Stimulated activated naive CD8-positive, alpha-beta T cell treated with anti-CD3 and anti-CD28 coated beads, Interleukin-15, amount 100 ng/mL, for 72 hours (primary cell): ENCODE measurements at regions not wholly inside any gene's neighbourhood (a gene's known extent, or its start where the extent isn't known, plus 50 kb on each side); places are given as distances from the start of the nearest gene placed in this dataset.
"Not testable (repeated sequence)": the region's sequence is repeated elsewhere in the genome, so short reads cannot be mapped to it uniquely, and the experiment has no call there.

Experiments used
- ATAC-seq: fragments of 150-1000 bp; cut with Tn5 transposase; 2 replicates; pipeline ENCODE4 v1.10.0; 2021; ENCODE audit warnings: mild to moderate bottlenecking, moderate library complexity
- DNase-seq, 2 donors: peaks; one replicate each; pipeline ENCODE4 v3.0.0; 2021 to 2022
- H3K27ac Mint-ChIP-seq, 2 donors: one replicate each; pipeline ENCODE4 v1.8.0; 2022; ENCODE audit warnings: mild to moderate bottlenecking in 2 of 2, mixed read lengths in 2 of 2, moderate library complexity in 2 of 2
- H3K27me3 Mint-ChIP-seq: one replicate; pipeline ENCODE4 v1.8.0; 2022; ENCODE audit warnings: mixed read lengths
- H3K4me1 Mint-ChIP-seq: one replicate; pipeline ENCODE4 v1.8.0; 2022; ENCODE audit warnings: mild to moderate bottlenecking, mixed read lengths
- H3K4me3 Mint-ChIP-seq, 2 donors: one replicate each; pipeline ENCODE4 v1.8.0; 2022; ENCODE audit warnings: mild to moderate bottlenecking in 2 of 2, mixed read lengths in 2 of 2, moderate library complexity in 1 of 2
- H3K9me3 Mint-ChIP-seq, 2 donors: one replicate each; pipeline ENCODE4 v1.8.0; 2022; ENCODE audit warnings: mixed read lengths in 2 of 2

DNA sequence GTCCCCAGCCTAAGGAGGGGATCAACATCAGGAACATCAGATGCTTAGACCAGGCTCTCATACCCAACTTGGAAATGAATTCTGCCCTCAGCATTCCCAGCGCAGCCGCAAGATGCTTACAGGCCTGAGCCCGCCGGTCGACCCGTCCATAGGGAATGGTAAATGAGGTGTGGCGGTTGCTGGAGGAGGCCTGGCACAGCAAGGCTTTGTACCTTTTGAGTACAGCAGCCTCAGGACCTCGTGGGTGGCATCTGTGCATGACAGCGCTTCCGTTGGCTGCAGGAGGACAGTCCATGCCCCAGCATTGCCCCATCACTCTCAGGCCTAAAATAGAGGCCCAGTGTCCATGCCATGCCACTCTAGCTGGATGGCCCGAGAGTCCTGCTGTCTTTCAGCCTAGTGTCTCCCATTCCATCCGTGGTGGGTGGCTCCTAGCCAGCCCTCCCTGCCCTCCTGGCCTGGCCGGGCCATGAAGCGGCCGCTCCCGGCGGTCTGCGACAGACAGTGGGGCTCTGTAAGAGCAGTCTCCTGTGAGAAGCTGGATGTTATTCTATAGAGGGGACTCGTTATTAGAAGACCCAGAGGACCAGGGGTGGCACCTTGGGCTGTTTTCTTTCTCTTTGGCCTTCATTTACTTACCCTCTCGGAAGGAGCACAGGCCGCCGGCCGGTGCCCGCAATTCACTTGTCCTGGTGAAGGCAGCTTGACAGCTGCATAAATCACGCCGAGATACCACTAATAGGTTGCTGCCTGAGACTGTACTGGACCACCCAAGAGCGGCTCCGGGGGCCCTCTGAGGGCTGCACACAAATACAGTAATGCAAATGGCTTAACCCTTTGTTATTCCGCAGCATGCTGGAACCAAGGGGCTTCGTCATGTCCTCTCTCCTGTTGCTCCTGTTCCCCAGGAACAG lies 223.5 kb upstream of the TUT7 start:
- Mint-ChIP-seq H3K9me3 (no peaks in the 10 kb centered on the region), H3K27me3 (peaks cover 33% of the 10 kb centered on the region), H3K27ac (no peak overlapping the region), H3K4me3 (no peak overlapping the region), H3K4me1 (no peaks in the 10 kb centered on the region)
- ATAC-seq (no peak), DNase-seq (no peak)

DNA sequence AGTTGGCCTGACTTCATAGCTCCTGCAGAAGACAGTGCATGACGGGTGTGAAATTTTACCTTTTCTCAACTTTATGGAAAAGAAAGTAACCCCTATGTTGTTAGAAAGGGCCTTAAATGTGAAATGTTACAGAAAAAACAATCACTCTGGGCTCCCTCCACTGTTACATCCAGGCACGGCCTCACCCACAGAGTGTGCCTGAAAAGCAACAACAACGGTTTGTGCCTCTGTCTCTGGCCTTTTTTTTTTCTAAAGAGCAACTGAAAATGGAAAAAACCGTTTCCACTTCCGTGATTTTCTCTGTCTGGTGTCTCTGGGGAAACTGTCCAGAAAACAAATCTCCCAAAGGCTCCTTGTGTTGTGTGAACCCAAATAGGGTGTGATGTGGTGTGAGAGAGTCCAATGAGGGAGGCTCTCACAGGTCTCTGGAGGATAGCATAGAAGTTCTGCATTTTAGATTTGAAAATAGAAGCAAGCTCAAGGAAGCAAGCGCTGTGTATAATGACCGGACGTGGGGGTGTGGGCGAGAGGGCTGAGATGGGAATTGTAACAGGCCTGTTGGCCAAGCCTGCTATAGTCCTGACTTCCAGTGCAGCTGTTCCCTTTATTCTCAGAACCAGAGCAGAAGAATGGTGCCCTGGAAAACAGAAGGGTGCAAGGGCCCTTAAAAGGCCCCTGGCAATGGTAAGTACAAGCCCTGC lies 221.8 kb upstream of the TUT7 start:
- no peak overlapping the region for H3K4me3 Mint-ChIP-seq
- no peak for ATAC-seq

DNA sequence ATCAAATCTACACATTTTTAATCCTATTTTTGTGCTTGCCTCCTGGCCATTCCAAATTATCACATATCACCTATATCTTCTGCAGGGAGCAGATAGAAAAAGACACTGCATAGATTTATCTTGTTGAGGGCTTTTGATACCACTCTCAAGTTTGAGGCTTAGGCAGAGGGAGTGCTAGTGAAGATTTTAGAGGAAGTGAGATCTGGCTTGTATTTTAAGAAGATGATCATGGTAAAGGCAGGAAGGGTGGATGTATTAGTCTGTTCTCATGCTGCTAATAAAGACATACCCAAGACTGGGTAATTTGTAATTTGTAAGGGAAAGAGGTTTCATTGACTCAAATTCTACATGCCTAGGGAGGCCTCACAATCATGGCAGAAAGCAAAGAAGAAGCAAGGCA lies 220.9 kb upstream of the TUT7 start:
- no peaks in the 10 kb centered on the region for H3K9me3 Mint-ChIP-seq
- DNase-seq (no peak), ATAC-seq (no peak)
- H3K4me3 Mint-ChIP-seq: no peak overlapping the region
- peaks cover 34% of the 10 kb centered on the region for H3K27me3 Mint-ChIP-seq
- no peaks in the 10 kb centered on the region for H3K4me1 Mint-ChIP-seq
- no peak overlapping the region for H3K27ac Mint-ChIP-seq

More for the DNA sequence above, 221.8 kb upstream of the TUT7 start:
- no peaks in the 10 kb centered on the region for H3K9me3 Mint-ChIP-seq
- H3K27me3 Mint-ChIP-seq: peaks cover 34% of the 10 kb centered on the region
- no peaks in the 10 kb centered on the region for H3K4me1 Mint-ChIP-seq
- no peak for DNase-seq
- no peak overlapping the region for H3K27ac Mint-ChIP-seq

DNA sequence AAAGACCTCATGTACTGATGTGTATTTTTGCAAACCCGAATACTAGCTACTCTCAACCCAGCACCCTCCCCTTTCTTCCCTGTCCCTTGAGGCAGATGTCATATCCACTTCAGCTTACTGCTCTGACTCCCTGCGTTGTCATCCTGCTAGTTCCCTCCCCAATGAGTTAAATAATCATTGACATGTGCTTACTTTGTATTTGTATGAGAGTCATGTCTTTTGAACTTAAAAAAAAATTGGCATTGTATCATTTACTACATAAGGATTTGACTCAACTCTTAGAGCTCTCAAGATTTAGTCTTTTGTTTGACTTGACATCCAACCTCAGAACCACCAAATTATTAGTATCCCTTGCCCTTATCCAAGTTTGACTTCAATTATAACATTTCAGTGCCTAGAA lies 219.7 kb upstream of the TUT7 start:
- Mint-ChIP-seq H3K27ac (no peak overlapping the region), H3K4me1 (no peaks in the 10 kb centered on the region), H3K27me3 (peaks cover 34% of the 10 kb centered on the region), H3K9me3 (peaks cover 4 to 6% of the 10 kb centered on the region in 2 donors), H3K4me3 (no peak overlapping the region)
- ATAC-seq (no peak), DNase-seq (no peak)

DNA sequence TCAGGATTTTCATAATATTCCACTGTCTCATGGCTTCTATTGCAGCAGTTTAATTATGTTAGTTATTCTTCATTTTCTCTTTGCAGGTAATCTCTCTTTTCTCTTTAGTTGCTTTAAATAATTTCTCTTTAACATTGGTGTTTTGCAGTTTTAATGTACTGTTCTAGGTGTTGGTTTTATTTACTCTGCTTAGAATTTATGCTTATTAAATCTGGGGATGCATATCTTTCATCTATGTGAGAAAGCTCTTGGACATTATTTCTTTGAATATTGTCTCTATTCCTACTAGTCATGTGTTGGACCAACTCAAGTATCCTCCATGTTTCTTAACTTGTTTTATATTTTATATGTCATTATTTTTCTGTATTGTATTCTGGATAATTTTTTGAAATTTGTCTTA lies 218.7 kb upstream of the TUT7 start:
- Mint-ChIP-seq H3K9me3 (peaks cover 12 to 15% of the 10 kb centered on the region in 2 donors), H3K4me1 (no peaks in the 10 kb centered on the region), H3K27ac (no peak overlapping the region), H3K27me3 (peaks cover 33% of the 10 kb centered on the region), H3K4me3 (no peak overlapping the region)
- DNase-seq (no peak), ATAC-seq (no peak)

DNA sequence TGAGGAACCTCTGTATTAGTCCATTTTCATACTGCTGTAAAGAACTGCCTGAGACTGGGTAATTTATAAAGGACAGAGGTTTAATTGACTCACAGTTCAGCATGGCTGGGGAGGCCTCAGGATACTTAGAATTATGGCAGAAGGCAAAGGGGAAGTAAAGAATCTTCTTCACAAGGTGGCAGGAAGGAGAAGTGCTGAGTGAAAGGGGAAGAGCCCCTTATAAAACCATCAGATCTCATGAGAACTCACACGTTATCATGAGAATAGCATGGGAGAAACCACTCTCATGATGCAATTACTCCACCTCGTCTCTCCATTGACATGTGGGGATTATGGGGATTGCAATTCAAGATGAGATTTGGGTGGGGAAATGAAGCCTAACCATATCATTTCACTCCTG lies 211.4 kb upstream of the TUT7 start:
- Mint-ChIP-seq H3K9me3 (peaks cover 26 to 42% of the 10 kb centered on the region in 2 donors), H3K27me3 (peaks cover 25% of the 10 kb centered on the region)
- DNase-seq, H3K27ac Mint-ChIP-seq, H3K4me3 Mint-ChIP-seq, ATAC-seq, H3K4me1 Mint-ChIP-seq: not testable (repeated sequence)

DNA sequence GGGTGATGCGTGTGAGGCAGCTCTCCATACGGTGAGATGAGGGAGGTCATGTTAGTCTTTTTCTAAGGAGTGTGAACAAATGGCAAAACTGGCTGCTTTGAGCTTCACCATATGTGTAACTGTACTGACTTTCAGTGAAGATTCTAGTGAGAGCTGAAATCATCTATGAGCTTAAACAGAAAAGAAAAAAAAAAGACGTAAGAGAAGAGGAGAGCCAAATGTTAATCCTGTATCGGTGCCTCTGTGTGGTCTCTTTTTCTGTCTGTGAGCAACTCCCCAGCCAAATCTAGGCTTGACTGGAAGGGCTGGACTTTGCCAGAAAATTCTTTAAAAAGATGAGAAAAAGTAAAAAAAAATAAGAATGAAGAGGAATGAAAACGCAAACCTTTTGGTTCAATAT lies 209.7 kb upstream of the TUT7 start:
- no peak overlapping the region for H3K27ac Mint-ChIP-seq
- H3K9me3 Mint-ChIP-seq: peaks cover 22 to 37% of the 10 kb centered on the region in 2 donors
- no peaks in the 10 kb centered on the region for H3K4me1 Mint-ChIP-seq
- no peak overlapping the region for H3K4me3 Mint-ChIP-seq
- peaks cover 32% of the 10 kb centered on the region for H3K27me3 Mint-ChIP-seq
- DNase-seq: no peak
- no peak for ATAC-seq

DNA sequence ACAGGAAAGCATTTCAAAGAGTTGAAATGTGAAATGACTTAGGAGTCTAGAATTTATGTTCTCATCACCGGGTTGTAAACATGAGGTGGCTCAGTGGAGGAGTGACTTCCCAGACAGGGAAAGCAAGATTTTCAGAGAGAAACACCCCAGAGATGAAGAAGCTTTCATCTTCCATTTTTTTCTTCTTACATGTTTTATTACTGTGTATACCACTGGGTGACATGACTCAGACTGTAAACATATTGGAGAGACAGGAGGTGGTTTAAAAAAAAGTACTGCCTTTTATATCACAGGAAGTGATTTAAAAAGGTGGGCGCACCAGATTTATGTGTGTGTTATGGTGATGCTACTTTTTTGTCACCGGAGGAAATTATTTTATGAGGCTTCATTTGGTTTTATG lies 209.1 kb upstream of the TUT7 start:
- no peak overlapping the region for H3K4me3 Mint-ChIP-seq
- peaks cover 30% of the 10 kb centered on the region for H3K27me3 Mint-ChIP-seq
- ATAC-seq (no peak), DNase-seq (no peak)
- no peaks in the 10 kb centered on the region for H3K4me1 Mint-ChIP-seq
- H3K9me3 Mint-ChIP-seq: peaks cover 19 to 31% of the 10 kb centered on the region in 2 donors
- H3K27ac Mint-ChIP-seq: no peak overlapping the region

DNA sequence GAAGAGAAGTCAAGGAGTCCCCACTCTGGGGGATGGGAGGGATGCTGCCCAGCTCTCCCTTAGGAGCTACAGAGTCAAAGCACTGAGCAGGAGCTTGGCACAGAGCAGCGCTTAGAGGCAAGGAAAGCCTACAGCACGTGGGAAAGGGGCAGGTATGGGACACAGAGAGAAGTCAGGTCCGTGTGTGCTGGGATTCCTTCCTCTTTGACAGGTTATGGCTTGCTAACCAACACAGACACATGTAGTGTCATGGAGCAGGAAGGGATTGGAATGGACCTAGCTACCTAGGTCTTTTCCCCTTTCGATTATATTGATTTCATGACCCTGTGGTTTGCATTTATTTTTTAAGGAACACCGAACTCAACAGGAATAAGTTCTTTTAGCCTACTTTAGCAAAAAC lies 208.5 kb upstream of the TUT7 start:
- H3K9me3 Mint-ChIP-seq: peaks cover 16 to 25% of the 10 kb centered on the region in 2 donors
- no peak overlapping the region for H3K4me3 Mint-ChIP-seq
- H3K27me3 Mint-ChIP-seq: peaks cover 25% of the 10 kb centered on the region
- no peaks in the 10 kb centered on the region for H3K4me1 Mint-ChIP-seq
- ATAC-seq (no peak), DNase-seq (no peak)
- no peak overlapping the region for H3K27ac Mint-ChIP-seq

DNA sequence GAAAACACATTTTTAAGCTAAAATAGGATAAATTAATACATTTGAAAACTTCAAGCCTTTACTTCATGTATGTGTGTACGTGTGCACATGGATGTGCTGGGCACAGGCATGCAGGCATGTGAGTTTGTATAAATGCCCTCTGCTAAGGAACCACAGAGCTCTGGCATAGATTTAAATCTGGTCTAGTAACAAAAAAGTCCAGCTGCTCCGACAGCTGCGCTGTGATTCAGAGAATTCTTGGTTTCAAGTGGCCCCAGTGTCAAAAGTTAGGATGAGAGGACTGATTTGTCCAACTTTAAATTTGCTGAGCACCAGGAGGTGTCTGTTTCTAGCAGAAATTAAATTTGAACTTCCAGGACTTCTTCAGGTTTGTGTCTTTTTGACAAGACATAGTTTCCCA lies 203.7 kb upstream of the TUT7 start:
- Mint-ChIP-seq H3K9me3 (peaks cover 5 to 6% of the 10 kb centered on the region in 2 donors), H3K4me1 (no peaks in the 10 kb centered on the region), H3K27me3 (peaks cover 42% of the 10 kb centered on the region), H3K4me3 (no peak overlapping the region), H3K27ac (no peak overlapping the region)
- ATAC-seq (no peak), DNase-seq (no peak)

DNA sequence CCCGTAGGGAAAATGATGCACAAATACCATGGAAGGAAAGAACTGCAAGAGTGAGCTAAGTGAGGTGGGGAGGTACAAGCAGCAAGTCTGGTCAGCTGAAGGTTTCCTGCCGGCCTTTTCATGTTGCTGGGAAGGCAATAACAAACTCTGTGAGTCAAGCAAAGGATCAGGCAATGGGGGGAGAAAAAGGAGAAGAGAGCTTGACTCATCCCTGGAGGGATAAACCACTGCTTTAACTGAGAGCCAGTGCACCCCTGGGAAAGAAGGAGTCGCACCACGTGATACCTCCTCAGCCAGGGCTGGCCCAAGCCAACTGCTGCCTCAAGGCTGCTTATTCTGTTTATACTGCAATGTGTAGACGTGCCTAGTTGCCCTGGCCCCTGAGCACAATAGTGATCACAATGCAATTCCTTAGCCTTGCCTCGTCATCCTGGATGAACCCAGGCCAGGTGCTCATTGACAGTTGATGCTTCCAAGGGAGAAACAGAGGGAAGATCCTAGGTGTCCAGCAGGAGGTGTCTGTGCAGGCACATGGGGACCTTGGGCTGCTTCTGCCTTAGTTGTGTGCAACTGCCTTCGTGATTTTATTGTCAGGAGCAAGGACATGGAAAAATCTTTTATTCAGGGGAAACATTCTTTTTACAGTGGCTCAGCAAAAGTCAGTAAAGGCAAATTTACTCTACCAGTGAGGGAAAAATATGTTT lies 203.0 kb upstream of the TUT7 start:
- no peak for DNase-seq
- H3K4me3 Mint-ChIP-seq: no peak overlapping the region
- no peak overlapping the region for H3K27ac Mint-ChIP-seq
- H3K4me1 Mint-ChIP-seq: no peaks in the 10 kb centered on the region
- H3K27me3 Mint-ChIP-seq: peaks cover 42% of the 10 kb centered on the region
- H3K9me3 Mint-ChIP-seq: peaks cover 0 to 5% of the 10 kb centered on the region in 2 donors
- no peak for ATAC-seq

DNA sequence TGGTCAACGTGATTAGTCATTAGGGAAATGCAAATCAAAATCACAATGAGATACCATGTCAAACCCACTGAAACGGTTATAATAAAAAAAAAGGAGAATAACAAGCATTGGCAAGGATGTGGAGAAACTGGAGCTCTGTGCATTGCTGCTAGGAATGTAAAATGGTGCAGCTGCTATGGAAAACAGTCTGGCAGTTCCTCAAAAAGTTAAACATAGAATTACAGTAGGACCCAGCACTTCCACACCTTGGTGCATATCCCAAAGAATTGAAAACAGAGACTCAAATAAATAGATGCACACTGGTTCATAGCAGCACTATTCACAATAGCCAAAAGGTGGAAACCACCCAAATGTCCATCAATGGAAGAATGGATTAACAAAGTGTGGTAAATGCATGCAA lies 201.5 kb upstream of the TUT7 start:
- no peak for ATAC-seq
- H3K27ac Mint-ChIP-seq: no peak overlapping the region
- H3K27me3 Mint-ChIP-seq: peaks cover 36% of the 10 kb centered on the region
- no peaks in the 10 kb centered on the region for H3K4me1 Mint-ChIP-seq
- H3K4me3 Mint-ChIP-seq: no peak overlapping the region
- peaks cover 0 to 5% of the 10 kb centered on the region in 2 donors for H3K9me3 Mint-ChIP-seq
- DNase-seq: no peak

DNA sequence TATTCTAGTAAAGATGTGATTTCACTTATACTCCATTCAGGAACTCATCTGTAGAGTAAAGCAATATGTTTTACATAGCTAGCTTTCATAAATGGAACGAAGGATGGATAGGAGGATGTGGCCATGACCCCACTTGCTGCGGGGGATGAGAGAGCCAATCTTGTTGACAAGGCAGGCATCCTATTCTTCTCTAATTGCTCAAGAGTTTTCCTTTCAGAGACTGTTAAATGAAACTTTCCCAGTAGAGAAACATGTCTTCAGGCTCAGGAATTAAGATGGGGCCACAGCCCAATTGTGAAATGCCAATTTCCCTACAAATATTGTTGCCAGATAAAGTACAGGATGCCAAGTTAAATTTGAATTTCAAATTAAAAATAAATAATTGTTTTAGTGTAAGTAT lies 196.2 kb upstream of the TUT7 start:
- H3K27me3 Mint-ChIP-seq: peaks cover 23% of the 10 kb centered on the region
- no peaks in the 10 kb centered on the region for H3K9me3 Mint-ChIP-seq
- no peak overlapping the region for H3K4me3 Mint-ChIP-seq
- H3K27ac Mint-ChIP-seq: no peak overlapping the region
- ATAC-seq: no peak
- no peaks in the 10 kb centered on the region for H3K4me1 Mint-ChIP-seq
- DNase-seq: no peak

DNA sequence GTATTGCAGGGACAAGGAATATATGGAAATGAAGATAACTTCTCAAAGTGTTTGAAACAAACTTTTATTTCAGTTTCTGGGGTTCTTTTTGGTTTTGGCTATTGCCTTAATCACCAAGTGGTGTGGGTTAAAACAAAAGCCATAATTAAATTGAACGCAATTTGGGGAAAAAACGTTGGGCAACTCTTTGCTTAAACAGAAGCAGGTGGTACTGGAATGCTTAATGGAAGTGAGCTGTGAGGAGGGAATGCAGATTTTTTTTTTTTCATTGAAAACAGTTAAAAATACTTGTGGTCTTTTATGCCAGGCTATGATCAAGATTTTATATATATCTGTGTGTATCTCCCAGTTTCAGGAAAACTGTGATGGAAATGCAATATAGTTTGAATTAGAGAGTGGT lies 195.7 kb upstream of the TUT7 start:
- H3K27me3 Mint-ChIP-seq: peaks cover 23% of the 10 kb centered on the region
- no peak for DNase-seq

DNA sequence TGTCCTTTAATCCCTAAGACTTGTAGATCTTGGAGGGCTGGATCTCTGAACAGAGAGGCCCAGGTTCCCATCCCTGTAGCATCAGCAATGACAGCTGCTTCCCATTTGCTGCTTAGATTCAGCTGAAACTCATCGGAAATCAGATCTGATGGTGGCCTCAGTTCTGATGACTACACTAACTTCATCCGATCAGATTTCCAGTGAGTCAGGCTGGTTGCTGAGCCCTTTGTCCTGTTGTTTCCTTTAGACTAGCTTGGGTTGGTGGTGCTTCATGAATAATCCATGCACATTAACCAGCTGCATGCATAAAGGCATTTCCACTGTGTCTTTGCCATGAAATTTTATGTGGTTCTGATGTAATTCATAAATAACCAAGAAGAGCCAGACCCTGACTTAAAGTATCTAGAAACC lies 195.2 kb upstream of the TUT7 start:
- no peaks in the 10 kb centered on the region for H3K4me1 Mint-ChIP-seq
- peaks cover 22% of the 10 kb centered on the region for H3K27me3 Mint-ChIP-seq
- no peaks in the 10 kb centered on the region for H3K9me3 Mint-ChIP-seq
- ATAC-seq (no peak), DNase-seq (no peak)
- H3K4me3 Mint-ChIP-seq: no peak overlapping the region
- no peak overlapping the region for H3K27ac Mint-ChIP-seq

More for the DNA sequence above, 195.7 kb upstream of the TUT7 start:
- Mint-ChIP-seq H3K9me3 (no peaks in the 10 kb centered on the region), H3K4me1 (no peaks in the 10 kb centered on the region), H3K4me3 (no peak overlapping the region), H3K27ac (no peak overlapping the region)
- ATAC-seq: no peak

DNA sequence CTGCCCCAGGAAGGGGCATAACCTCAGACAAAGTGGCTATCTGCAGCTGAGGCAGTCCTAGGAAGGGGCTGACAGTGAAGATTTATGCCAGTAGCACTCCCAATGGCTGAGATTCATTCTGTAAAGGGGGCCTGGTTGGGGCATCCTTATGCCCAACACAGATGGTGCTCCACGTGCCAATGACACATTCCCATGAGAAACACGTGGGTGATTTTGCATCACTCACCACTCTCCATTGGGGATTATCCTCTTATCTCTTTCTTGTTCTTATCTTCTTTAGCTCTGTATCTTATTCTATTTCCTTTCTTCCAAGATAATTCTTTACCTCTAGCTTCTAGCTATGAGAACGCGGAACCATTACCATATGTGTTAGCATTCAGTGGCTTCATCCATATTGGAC lies 194.0 kb upstream of the TUT7 start:
- peaks cover 13% of the 10 kb centered on the region for H3K27me3 Mint-ChIP-seq
- H3K4me1 Mint-ChIP-seq: no peaks in the 10 kb centered on the region
- H3K4me3 Mint-ChIP-seq: no peak overlapping the region
- ATAC-seq (no peak), DNase-seq (no peak)
- no peak overlapping the region for H3K27ac Mint-ChIP-seq
- H3K9me3 Mint-ChIP-seq: no peaks in the 10 kb centered on the region
